Activated B cell treated with CpG ODN at 0.5 μM for 24 hours (primary cell): ENCODE measurements at regions not wholly inside any gene's neighbourhood (a gene's known extent, or its start where the extent isn't known, plus 50 kb on each side); places are given as distances from the start of the nearest gene placed in this dataset.
"Not testable (repeated sequence)": the region's sequence is repeated elsewhere in the genome, so short reads cannot be mapped to it uniquely, and the experiment has no call there.

Experiments used
- ATAC-seq: fragments of 200-7000 bp; cut with Tn5 transposase; one replicate; pipeline ENCODE4 v1.10.0; 2021; ENCODE audit warnings: low read depth, mild to moderate bottlenecking, moderate library complexity
- CTCF ChIA-PET: fragments of 350-600 bp; sonication (Branson Sonifier 250); formaldehyde crosslinking; loops from one replicate; lab custom pipeline; 2021; ENCODE audit warnings: antibody characterized with exemption; lab: Charles Lee
- POLR2A ChIA-PET: fragments of 350-600 bp; sonication (Branson Sonifier 250); formaldehyde crosslinking; loops from one replicate; lab custom pipeline; 2021; ENCODE audit warnings: antibody characterized with exemption; lab: Charles Lee
- DNase-seq: peaks from one replicate; pipeline ENCODE4 v3.0.0; 2022
- H3K27ac Mint-ChIP-seq: one replicate; pipeline ENCODE4 v1.8.0; 2020; ENCODE audit warnings: mixed read lengths
- H3K27me3 Mint-ChIP-seq: one replicate; pipeline ENCODE4 v1.8.0; 2021; ENCODE audit warnings: mixed read lengths
- H3K36me3 Mint-ChIP-seq: one replicate; pipeline ENCODE4 v1.8.0; 2021; ENCODE audit warnings: low read depth, mixed read lengths
- H3K4me1 Mint-ChIP-seq: one replicate; pipeline ENCODE4 v1.8.0; 2021; ENCODE audit warnings: mixed read lengths
- H3K4me3 Mint-ChIP-seq: one replicate; pipeline ENCODE4 v1.8.0; 2020; ENCODE audit warnings: mild to moderate bottlenecking, mixed read lengths
- H3K9me3 Mint-ChIP-seq: one replicate; pipeline ENCODE4 v1.8.0; 2020; ENCODE audit warnings: mixed read lengths
- CTCF ChIP-seq: fragments of 200-600 bp; IDR thresholded peaks from one replicate; pipeline ENCODE4 v1.8.0; 2022; ENCODE audit warnings: antibody characterized with exemption, mild to moderate bottlenecking
- intact Hi-C: fragments of 100-400 bp; cut with micrococcal nuclease; formaldehyde crosslinking; loops from one replicate; pipeline ENCODE4 v1.15.1; 2024

GRCh38 chr15:87478687-87479072, 777.9 kb downstream of the NTRK3 start:
- Mint-ChIP-seq H3K27ac (no peak overlapping the region), H3K9me3 (peaks cover 6% of the 10 kb centered on the region), H3K4me1 (no peaks in the 10 kb centered on the region), H3K27me3 (no peaks in the 10 kb centered on the region), H3K4me3 (no peak overlapping the region), H3K36me3 (no peaks in the 10 kb centered on the region)
- ATAC-seq (no peak), DNase-seq (no peak)
- ChIA-PET CTCF (no interaction called here), POLR2A (no interaction called here)
- no peak for TF ChIP-seq CTCF
- intact Hi-C loops = no loop called here

- Mint-ChIP-seq H3K4me1 (no peaks in the 10 kb centered on the region), H3K4me3 (no peak overlapping the region), H3K27me3 (no peaks in the 10 kb centered on the region), H3K36me3 (no peaks in the 10 kb centered on the region), H3K9me3 (peaks cover 7% of the 10 kb centered on the region), H3K27ac (no peak overlapping the region)
- CTCF ChIA-PET = no interaction called here
- intact Hi-C loops = no loop called here
- POLR2A ChIA-PET = no interaction called here
- no peak for ATAC-seq
- TF ChIP-seq CTCF = no peak
- DNase-seq = no peak
These were observed 778.5 kb downstream of the NTRK3 start for GRCh38 chr15:87477737-87478686.

GRCh38 chr15:87477026-87477425, 779.5 kb downstream of the NTRK3 start:
- no peaks in the 10 kb centered on the region for H3K27me3 Mint-ChIP-seq
- no peak for TF ChIP-seq CTCF
- intact Hi-C loops = no loop called here
- no peak overlapping the region for H3K27ac Mint-ChIP-seq
- CTCF ChIA-PET = no interaction called here
- no peaks in the 10 kb centered on the region for H3K4me1 Mint-ChIP-seq
- POLR2A ChIA-PET = no interaction called here
- H3K4me3 Mint-ChIP-seq = no peak overlapping the region
- H3K9me3 Mint-ChIP-seq = peaks cover 6% of the 10 kb centered on the region
- no peak for ATAC-seq
- H3K36me3 Mint-ChIP-seq = no peaks in the 10 kb centered on the region
- DNase-seq = no peak

- Mint-ChIP-seq H3K36me3 (no peaks in the 10 kb centered on the region), H3K4me1 (no peaks in the 10 kb centered on the region), H3K27ac (no peak overlapping the region), H3K9me3 (peaks cover 5% of the 10 kb centered on the region), H3K27me3 (no peaks in the 10 kb centered on the region), H3K4me3 (no peak overlapping the region)
- DNase-seq (no peak), ATAC-seq (no peak)
- POLR2A ChIA-PET = no interaction called here
- no peak for TF ChIP-seq CTCF
- CTCF ChIA-PET = no interaction called here
- intact Hi-C loops = no loop called here
These were observed 785.6 kb downstream of the NTRK3 start for GRCh38 chr15:87470923-87471322.

- H3K27ac Mint-ChIP-seq, CTCF ChIA-PET: not testable (repeated sequence)
These were observed 792.6 kb downstream of the NTRK3 start for GRCh38 chr15:87463956-87464355.

More at GRCh38 chr15:87463956-87464355, 792.6 kb downstream of the NTRK3 start:
- POLR2A ChIA-PET, H3K27me3 Mint-ChIP-seq, H3K36me3 Mint-ChIP-seq, H3K4me3 Mint-ChIP-seq, H3K9me3 Mint-ChIP-seq, DNase-seq, H3K4me1 Mint-ChIP-seq, ATAC-seq, intact Hi-C loops: not testable (repeated sequence)
